Right lobe of liver (tissue), 4 donors: ENCODE measurements at regions not wholly inside any gene's neighbourhood (a gene's known extent, or its start where the extent isn't known, plus 50 kb on each side); places are given as distances from the start of the nearest gene placed in this dataset.

ENCODE experiments used
- CTCF ChIP-seq, 4 donors: fragments of 200-600 bp in 3 of 4; fragments of 450-650 bp in 1 of 4; IDR thresholded peaks; one replicate each; pipeline versions ENCODE4 v1.5.1 to v1.8.0; 2016 to 2022; ENCODE audit warnings: antibody characterized with exemption in 4 of 4, mild to moderate bottlenecking in 2 of 4
- POLR2A ChIP-seq: fragments of 450-650 bp; IDR thresholded peaks from one replicate; pipeline ENCODE4 v1.6.1; 2017; ENCODE audit warnings: antibody characterized with exemption, mild to moderate bottlenecking
- donor health status: DM: no; HTN: no; CAD: no.
- donor health status: DM: no; HTN: no; CAD: no.
- donor health status: DM: no; HTN: yes; CAD: no.

GRCh38 chr6:21648475-21649050 lies 55.0 kb downstream of the SOX4 start:
- TF ChIP-seq CTCF (IDR thresholded peaks at IDR 0.05) (no peak), POLR2A (no peak)
